Transverse colon (tissue), 3 donors: ENCODE measurements at regions not wholly inside any gene's neighbourhood (a gene's known extent, or its start where the extent isn't known, plus 50 kb on each side); places are given as distances from the start of the nearest gene placed in this dataset.

Experiments used
- POLR2A ChIP-seq: fragments of 450-650 bp; IDR thresholded peaks from one replicate; pipeline ENCODE4 v1.6.1; 2016; ENCODE audit warnings: antibody characterized with exemption, mild to moderate bottlenecking, moderate library complexity
- TF ChIP-seq, protein P1 (sequence below), 5 experiments: fragments of 200-600 bp in 3 of 5; fragments of 450-650 bp in 2 of 5; sonication (generic) in 3 of 5; IDR thresholded peaks; 1 replicate in 2 of 5; 2 replicates in 3 of 5; pipeline ENCODE4 v1.5.1; 2016 to 2017; ENCODE audit warnings: antibody characterized with exemption in 5 of 5, inconsistent platforms in 3 of 5, mild to moderate bottlenecking in 2 of 5, moderate library complexity in 1 of 5

DNA sequence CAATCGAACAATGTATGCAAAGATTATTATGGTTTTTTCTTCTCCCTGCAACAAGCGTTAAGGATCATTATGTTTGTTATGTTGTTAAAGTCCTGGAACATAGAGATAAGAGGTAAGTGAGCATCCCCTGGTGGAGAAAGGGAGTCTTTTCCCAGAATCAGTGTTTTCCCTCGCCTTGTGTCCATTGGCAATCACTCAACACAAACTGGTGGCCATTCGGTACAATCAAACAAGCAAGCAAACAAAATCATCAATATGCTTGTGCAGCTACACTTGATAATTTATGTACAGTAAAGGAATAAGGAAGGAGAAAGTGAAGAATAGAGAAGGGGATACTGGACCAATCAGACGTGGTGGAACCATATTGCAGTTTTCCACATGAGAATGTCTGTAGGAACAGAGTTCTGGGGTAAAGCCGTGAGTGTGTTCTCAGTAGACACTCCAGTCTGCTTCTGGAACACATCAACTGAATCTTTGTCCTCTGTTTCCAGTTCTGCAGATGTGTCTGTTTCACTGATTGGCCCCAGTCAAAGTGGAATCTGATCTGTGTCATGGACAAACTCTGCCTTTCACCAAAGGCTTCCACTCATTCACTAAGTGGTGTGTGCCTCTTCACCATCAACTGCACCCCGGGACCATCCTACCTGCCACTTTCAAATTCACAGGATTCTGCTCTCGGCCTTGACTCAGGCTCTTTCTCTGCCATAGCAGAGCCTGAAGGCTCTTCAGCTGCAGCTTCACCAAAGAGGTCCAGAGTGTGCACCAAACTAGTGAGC is 169.5 kb downstream of the AHSP start:
- no peak for TF ChIP-seq POLR2A
- TF ChIP-seq, protein P1, sequence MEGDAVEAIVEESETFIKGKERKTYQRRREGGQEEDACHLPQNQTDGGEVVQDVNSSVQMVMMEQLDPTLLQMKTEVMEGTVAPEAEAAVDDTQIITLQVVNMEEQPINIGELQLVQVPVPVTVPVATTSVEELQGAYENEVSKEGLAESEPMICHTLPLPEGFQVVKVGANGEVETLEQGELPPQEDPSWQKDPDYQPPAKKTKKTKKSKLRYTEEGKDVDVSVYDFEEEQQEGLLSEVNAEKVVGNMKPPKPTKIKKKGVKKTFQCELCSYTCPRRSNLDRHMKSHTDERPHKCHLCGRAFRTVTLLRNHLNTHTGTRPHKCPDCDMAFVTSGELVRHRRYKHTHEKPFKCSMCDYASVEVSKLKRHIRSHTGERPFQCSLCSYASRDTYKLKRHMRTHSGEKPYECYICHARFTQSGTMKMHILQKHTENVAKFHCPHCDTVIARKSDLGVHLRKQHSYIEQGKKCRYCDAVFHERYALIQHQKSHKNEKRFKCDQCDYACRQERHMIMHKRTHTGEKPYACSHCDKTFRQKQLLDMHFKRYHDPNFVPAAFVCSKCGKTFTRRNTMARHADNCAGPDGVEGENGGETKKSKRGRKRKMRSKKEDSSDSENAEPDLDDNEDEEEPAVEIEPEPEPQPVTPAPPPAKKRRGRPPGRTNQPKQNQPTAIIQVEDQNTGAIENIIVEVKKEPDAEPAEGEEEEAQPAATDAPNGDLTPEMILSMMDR (IDR thresholded peaks at IDR 0.05), result peak; percentile 47 to 77 (median 53)
